LHCN-M2 (cell line): ENCODE measurements at regions not wholly inside any gene's neighbourhood (a gene's known extent, or its start where the extent isn't known, plus 50 kb on each side); places are given as distances from the start of the nearest gene placed in this dataset.
"Not testable (repeated sequence)": the region's sequence is repeated elsewhere in the genome, so short reads cannot be mapped to it uniquely, and the experiment has no call there.

ENCODE experiments used
- DNase-seq: peaks from one replicate; pipeline ENCODE4 v3.0.0-alpha.2; 2012; ENCODE audit warnings: low read depth

GRCh38 chr3:25945836-25946235, 155.9 kb downstream of the OXSM start:
- no peak for DNase-seq

GRCh38 chr3:25952133-25952532, 162.2 kb downstream of the OXSM start:
- no peak for DNase-seq

DNA sequence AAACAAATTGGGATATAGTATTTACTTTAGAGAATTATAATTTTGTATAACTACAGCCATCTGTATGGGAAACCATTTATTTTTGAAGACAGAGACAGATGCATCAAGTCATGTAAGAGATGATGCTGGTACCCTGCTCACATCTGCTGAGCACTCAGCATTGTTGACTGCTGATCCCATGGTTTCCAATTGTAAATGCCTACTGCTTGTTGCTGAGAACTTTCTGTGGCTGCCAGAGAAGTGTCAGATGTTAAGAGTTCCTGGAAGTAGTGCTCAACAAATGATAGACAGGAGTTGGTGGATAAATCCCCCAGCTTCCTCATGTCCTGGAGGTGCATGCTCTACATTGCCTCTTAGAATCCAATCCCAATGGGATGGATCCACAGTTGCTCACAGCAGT, 167.1 kb downstream of the OXSM start:
- DNase-seq, result no peak

GRCh38 chr3:25960776-25961175, 170.9 kb downstream of the OXSM start:
- no peak for DNase-seq

DNA sequence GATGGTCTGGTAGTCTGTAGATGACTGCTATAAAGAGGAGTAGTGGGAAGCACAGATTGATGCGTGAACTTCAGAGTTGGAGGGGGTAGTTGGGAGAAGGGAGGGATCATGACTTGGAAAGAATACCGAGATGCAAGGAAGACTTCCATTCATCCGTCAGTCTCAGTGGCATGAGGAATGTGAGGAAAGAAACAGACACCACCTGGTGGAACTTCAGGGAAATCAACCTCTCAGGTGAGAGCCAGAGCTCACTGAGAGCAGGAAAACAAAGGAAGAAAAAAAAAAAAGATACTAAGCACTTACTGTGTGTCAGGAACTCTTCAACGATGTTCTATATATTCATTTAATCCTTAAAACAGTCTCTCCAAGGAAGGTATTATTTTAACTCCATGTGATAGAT, 172.4 kb downstream of the OXSM start:
- no peak for DNase-seq

GRCh38 chr3:25964141-25964540, 174.3 kb downstream of the OXSM start:
- no peak for DNase-seq

GRCh38 chr3:25967385-25967784, 177.5 kb downstream of the OXSM start:
- no peak for DNase-seq

DNA sequence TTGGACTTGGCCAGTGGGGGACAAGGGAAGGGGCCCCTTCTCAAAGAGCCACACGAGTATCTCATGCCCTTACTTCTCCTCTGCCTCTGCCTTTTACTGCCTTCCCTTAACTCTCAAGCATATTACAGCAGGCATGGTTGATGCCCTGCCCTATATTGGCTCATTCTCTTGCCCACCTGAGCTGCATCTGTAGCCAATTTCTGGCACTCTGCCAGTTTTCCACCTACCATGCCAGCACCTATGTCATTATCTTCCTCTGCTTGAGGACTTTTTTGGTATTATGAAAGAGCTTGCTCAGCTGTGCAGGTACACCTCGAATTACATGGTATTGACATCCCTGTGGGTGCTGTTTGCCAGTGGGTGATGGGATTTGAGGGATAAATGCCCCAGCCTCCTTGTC, 181.8 kb downstream of the OXSM start:
- no peak for DNase-seq

- no peak for DNase-seq
These were observed 183.2 kb downstream of the OXSM start for GRCh38 chr3:25973122-25973521.

DNA sequence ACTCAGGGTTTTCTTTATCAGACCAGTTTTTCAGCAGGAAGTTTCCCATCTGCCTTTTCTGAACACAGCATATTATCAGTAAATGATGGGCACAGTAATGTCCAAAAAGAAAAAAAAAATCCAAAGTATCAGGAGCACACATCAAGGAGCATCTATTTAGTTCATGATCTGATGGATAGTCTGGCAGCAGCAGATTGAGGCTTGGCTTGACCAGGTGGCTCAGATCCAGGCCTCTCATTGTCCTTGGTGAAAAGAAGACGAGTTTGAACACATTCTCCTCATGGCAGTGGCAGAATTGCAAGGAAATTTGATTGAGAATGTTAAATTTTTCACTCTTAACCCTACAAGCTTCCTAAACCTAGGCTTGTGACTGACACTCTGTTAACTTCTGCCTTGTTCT, 192.9 kb downstream of the OXSM start:
- no peak for DNase-seq

GRCh38 chr3:25985621-25986020, 195.7 kb downstream of the OXSM start:
- no peak for DNase-seq

DNA sequence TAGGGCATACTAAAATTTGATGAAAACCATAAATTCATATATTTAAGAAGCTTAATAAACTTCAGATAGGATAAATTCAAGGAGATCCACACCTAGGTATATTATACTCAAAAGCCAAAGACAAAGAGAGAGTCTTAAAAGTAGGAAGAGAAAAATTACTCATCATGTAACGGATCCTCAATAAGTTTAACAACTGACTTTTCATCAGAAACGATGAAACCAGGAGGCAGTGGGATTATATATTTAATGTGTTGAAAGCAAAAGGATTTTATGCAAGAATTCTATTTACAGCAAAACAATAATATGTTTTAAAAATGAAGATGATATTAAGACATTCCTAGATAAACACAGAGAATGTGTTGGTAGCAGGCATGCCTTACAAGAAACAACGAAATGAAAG, 202.7 kb downstream of the OXSM start:
- DNase-seq, result no peak

DNA sequence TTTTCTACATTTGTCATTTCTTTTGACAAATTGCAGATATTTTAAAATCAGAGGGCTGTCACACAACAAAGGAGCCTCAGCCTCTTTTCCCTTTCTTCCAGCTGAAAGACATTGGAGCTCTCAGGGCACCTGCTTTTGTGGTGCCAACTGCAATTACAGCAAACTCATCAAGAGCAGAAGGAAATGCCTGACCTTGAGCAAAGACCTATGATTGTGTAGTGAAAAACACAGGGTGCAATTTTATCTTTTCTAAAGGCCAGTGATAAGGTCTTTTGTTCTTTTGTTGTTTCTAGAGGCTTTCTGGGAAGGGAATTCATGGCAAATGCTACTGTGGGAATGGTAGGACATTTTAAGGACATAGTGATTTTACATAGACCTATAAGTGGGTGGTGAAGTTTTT, 214.3 kb downstream of the OXSM start:
- DNase-seq, result no peak

DNA sequence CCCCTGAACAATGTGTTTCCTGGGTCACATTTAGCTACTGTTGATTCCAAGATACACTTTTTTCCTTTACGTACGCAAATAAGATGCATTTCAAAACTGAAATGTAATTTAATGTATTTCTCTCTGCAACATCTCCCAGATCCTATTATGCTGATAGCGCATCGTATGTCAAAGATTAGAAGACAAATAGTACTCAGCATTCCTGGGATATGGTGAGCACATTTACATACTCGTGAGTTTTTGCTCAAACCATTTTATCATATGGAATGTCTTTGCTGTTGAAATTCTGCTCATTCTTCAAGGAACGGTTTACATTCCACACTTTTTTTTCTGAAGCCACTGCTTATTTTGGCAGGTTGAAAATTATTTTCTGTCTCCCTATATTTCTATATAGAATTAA, 221.4 kb downstream of the OXSM start:
- no peak for DNase-seq

DNA sequence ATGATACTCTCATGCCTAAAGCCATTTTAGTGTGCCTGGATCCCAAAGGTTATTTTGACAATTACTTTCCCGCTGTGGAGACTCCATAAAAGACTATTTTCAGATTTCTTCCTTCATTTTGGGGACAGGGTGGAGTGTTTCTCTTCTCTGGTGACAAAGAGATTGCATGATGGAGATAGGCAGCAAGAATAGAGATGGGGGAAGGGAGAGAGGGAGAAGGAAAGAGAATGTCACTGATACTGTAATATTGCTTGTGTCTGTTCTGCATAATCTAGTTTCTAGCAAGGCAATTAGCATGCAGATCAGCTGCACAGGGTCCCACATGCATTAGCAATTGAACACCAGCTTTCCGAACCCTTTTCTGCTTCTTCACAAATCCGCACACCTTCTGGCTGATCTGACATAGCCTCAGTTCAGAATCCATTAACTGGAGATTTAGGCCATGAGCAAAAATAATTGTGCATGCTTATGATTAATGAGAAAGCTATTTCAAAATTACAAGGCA, 222.4 kb downstream of the OXSM start:
- no peak for DNase-seq

GRCh38 chr3:26015752-26016151, 225.9 kb downstream of the OXSM start:
- no peak for DNase-seq

DNA sequence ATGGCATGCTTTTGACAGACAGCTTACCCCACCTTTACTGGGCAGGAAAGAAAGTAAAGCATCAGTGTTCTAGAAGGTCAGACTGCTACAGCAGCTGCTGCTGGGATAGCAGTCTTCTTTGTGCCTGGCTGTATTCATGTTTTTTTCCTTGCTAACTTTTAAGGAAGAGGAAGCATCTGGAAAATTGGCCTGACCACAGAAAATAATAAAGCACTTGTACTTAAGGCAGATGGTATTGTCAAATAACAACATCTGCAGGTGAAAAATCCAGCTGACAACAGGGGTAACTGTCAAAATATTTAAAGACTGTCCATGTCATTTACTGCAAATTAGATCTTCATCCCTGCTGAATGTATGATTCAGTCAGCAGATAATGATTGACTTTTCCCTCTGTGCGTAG, 229.0 kb downstream of the OXSM start:
- no peak for DNase-seq

GRCh38 chr3:26024206-26024605, 234.3 kb downstream of the OXSM start:
- not testable (repeated sequence) for DNase-seq

- no peak for DNase-seq
These were observed 239.4 kb downstream of the OXSM start for GRCh38 chr3:26029321-26029720.

GRCh38 chr3:26042126-26042525, 252.2 kb downstream of the OXSM start:
- not testable (repeated sequence) for DNase-seq

- no peak for DNase-seq
These were observed 260.1 kb downstream of the OXSM start for GRCh38 chr3:26049951-26050350.

GRCh38 chr3:26050776-26051175, 260.9 kb downstream of the OXSM start:
- DNase-seq, result no peak

GRCh38 chr3:26058901-26059321, 269.0 kb downstream of the OXSM start:
- no peak for DNase-seq

DNA sequence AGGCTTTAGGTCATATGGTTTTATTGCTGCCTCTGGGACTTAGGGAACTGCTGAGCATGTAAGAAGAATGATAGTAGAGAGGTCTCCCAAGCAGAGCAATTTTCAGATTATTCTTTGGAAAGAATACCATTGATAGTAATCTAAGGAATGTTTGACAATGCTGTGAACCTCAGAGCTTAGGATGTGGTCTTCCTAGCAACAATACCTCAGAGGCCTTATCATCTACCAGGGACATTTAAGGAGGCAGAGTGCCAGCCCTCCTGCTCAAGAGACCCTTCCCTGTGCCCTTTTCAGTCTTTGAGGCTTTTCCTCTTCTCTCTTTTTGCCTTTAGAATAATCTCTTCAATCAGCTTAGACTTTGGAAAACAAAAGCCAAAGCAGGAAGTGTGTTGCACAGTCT, 272.1 kb downstream of the OXSM start:
- DNase-seq, result no peak

DNA sequence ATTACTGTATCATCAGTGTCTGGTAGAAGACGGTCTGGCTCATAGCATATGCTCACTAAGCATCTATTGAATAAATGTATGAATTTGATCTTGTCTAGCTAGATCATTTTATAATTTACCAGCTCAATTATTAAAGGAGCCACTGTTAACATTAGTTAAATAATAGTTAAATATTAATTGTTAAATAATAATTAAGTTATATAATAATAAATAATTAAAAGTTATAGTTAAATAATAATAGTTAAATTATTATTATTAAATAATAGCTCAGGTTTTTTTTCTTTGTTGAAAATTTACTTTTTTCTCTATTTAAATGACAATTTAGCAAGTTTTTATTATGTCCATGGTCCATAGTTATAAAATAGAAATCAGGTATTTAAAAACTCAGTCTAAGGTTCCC, 274.4 kb downstream of the OXSM start:
- DNase-seq, result no peak
